ENCODE measurements at regions not wholly inside any gene's neighbourhood (a gene's known extent, or its start where the extent isn't known, plus 50 kb on each side); places are given as distances from the start of the nearest gene placed in this dataset.

- TF ChIP-seq EZH2phosphoT487 (IDR thresholded peaks at IDR 0.05; ENCODE audit: unreplicated experiment), result no peak
Observed at GRCh38 chr7:29641651-29642050, 78.0 kb downstream of the PRR15 start (continued).

GRCh38 chr7:29642494-29643155 lies 79.0 kb downstream of the PRR15 start:
- Mint-ChIP-seq H3K4me1 (peaks cover 9% of the 10 kb centered on the region), H3K9me3 (no peaks in the 10 kb centered on the region), H3K4me3 (no peak overlapping the region), H3K36me3 (ENCODE audit: low read depth) (no peaks in the 10 kb centered on the region), H3K27me3 (ENCODE audit: insufficient read depth, low read depth, poor library complexity) (no peaks in the 10 kb centered on the region), H3K27ac (no peak overlapping the region)
- Histone ChIP-seq H3K4me3 (no peak overlapping the region), H3K4me2 (no peak overlapping the region), H3K4me1 (ENCODE audit: insufficient read depth) (no peaks in the 10 kb centered on the region), H3F3A (replicated peaks; ENCODE audit: low read depth) (no peaks in the 10 kb centered on the region), H3K36me3 (ENCODE audit: insufficient read depth) (no peaks in the 10 kb centered on the region), H3K79me2 (replicated peaks; ENCODE audit: insufficient read depth) (no peaks in the 10 kb centered on the region), H3K9me2 (ENCODE audit: insufficient read depth) (no peaks in the 10 kb centered on the region), H4K20me1 (replicated peaks; ENCODE audit: insufficient read depth) (no peaks in the 10 kb centered on the region), H3K27ac (ENCODE audit: low read depth) (no peak overlapping the region), H2AFZ (no peak overlapping the region), H3K27me3 (ENCODE audit: insufficient read depth) (no peaks in the 10 kb centered on the region)
- DNase-seq (ENCODE audit: low spot score) (no peak), ATAC-seq (no peak)
- TF ChIP-seq CTCF (conservative IDR thresholded peaks at IDR 0.05; ENCODE audit: low read depth in 2 of 2) (no peak), POLR2AphosphoS5 (IDR thresholded peaks at IDR 0.05; ENCODE audit: low read depth) (no peak), ZNF114 (CRISPR knock-in tag; IDR thresholded peaks at IDR 0.05) (no peak), EZH2phosphoT487 (IDR thresholded peaks at IDR 0.05; ENCODE audit: unreplicated experiment) (no peak), CREB1 (CRISPR knock-in tag; IDR thresholded peaks at IDR 0.05; ENCODE audit: low read depth) (no peak), ZNF462 (CRISPR knock-in tag; IDR thresholded peaks at IDR 0.05) (no peak), JUNB (IDR thresholded peaks at IDR 0.05; ENCODE audit: unreplicated experiment) (no peak), EZH2 (IDR thresholded peaks at IDR 0.05; ENCODE audit: low read depth, unreplicated experiment) (no peak), ETS1 (IDR thresholded peaks at IDR 0.05) (no peak), STAT1 (IDR thresholded peaks at IDR 0.05; ENCODE audit: unreplicated experiment) (no peak), NANOG (IDR thresholded peaks at IDR 0.05; ENCODE audit: borderline replicate concordance) (no peak), ZNF331 (CRISPR knock-in tag; IDR thresholded peaks at IDR 0.05; ENCODE audit: low read depth) (no peak), REST (IDR thresholded peaks at IDR 0.05; ENCODE audit: unreplicated experiment) (no peak)

All from GM23338 (cell line).